Left lung (tissue), 4 donors: ENCODE measurements at regions not wholly inside any gene's neighbourhood (a gene's known extent, or its start where the extent isn't known, plus 50 kb on each side); places are given as distances from the start of the nearest gene placed in this dataset.

Experiments
- ATAC-seq: fragments of 200-7000 bp; cut with Tn5 transposase; one replicate; pipeline ENCODE4 v1.9.1; 2020; ENCODE audit warnings: moderate library complexity
- DNase-seq, 4 donors: peaks; one replicate each; pipeline ENCODE4 v3.0.0-alpha.2; 2013 to 2020
- H3K27ac ChIP-seq, 2 donors: fragments of 200-600 bp; sonication (generic) in 1 of 2; one replicate each; pipeline versions ENCODE4 v1.5.0 to v1.8.0; 2020 to 2021
- H3K27me3 ChIP-seq, 2 donors: fragments of 200-600 bp; sonication (generic) in 1 of 2; one replicate each; pipeline versions ENCODE4 v1.5.0 to v1.8.0; 2020 to 2021
- H3K36me3 ChIP-seq, 2 donors: fragments of 200-600 bp; sonication (generic) in 1 of 2; one replicate each; pipeline versions ENCODE4 v1.5.0 to v1.8.0; 2020 to 2021
- H3K4me1 ChIP-seq, 2 donors: fragments of 200-600 bp; one replicate each; pipeline ENCODE4 v1.8.0; 2021
- H3K4me3 ChIP-seq, 2 donors: fragments of 200-600 bp; sonication (generic) in 1 of 2; one replicate each; pipeline versions ENCODE4 v1.5.0 to v1.8.0; 2020 to 2021; ENCODE audit warnings: mild to moderate bottlenecking in 1 of 2
- H3K9me3 ChIP-seq, 2 donors: fragments of 200-600 bp; sonication (generic) in 1 of 2; one replicate each; pipeline versions ENCODE4 v1.5.0 to v1.8.0; 2020 to 2021
- CTCF ChIP-seq, 2 donors: fragments of 200-600 bp; sonication (generic) in 1 of 2; IDR thresholded peaks; one replicate each; pipeline versions ENCODE4 v1.5.0 to v1.8.0; 2021; ENCODE audit warnings: antibody characterized with exemption in 2 of 2
- intact Hi-C, 2 donors: fragments of 100-400 bp; cut with DNase I; formaldehyde crosslinking; loops; one replicate each; pipeline versions ENCODE4 v1.11.2 to v1.14.2; 2022
- donor health status: DM: no; HTN: yes; CAD: no.
- donor health status: DM: no; HTN: no; CAD: no.

GRCh38 chr6:43876602-43877001 is 106.6 kb downstream of the VEGFA start:
- intact Hi-C loops = no loop called here
- DNase-seq = no peak
- H3K27ac ChIP-seq = no peak overlapping the region
- no peaks in the 10 kb centered on the region for H3K9me3 ChIP-seq
- no peaks in the 10 kb centered on the region for H3K36me3 ChIP-seq
- no peak overlapping the region for H3K4me3 ChIP-seq
- H3K27me3 ChIP-seq = no peaks in the 10 kb centered on the region
- TF ChIP-seq CTCF (IDR thresholded peaks at IDR 0.05) = no peak
- no peak for ATAC-seq
- peaks cover 0 to under 1% of the 10 kb centered on the region in 2 donors for H3K4me1 ChIP-seq

- H3K4me3 ChIP-seq = no peak overlapping the region
- ATAC-seq (no peak), DNase-seq (peak in 1 of 4 donors; percentile 46)
- intact Hi-C loops = no loop called here
- no peak for TF ChIP-seq CTCF (IDR thresholded peaks at IDR 0.05)
- H3K4me1 ChIP-seq = peaks cover 5 to 6% of the 10 kb centered on the region in 2 donors
- H3K36me3 ChIP-seq = no peaks in the 10 kb centered on the region
- no peak overlapping the region for H3K27ac ChIP-seq
- no peaks in the 10 kb centered on the region for H3K27me3 ChIP-seq
- H3K9me3 ChIP-seq = no peaks in the 10 kb centered on the region
Measured at GRCh38 chr6:43875849-43876572, 106.0 kb downstream of the VEGFA start.

GRCh38 chr6:43874814-43875590 is 105.0 kb downstream of the VEGFA start:
- no peak for ATAC-seq
- intact Hi-C loops = no loop called here
- peak in 1 of 4 donors; percentile 39 for DNase-seq
- H3K4me3 ChIP-seq = no peak overlapping the region
- no peak for TF ChIP-seq CTCF (IDR thresholded peaks at IDR 0.05)
- no peak overlapping the region for H3K27ac ChIP-seq
- peaks cover 5 to 6% of the 10 kb centered on the region in 2 donors for H3K4me1 ChIP-seq
- H3K9me3 ChIP-seq = no peaks in the 10 kb centered on the region
- H3K36me3 ChIP-seq = no peaks in the 10 kb centered on the region
- H3K27me3 ChIP-seq = no peaks in the 10 kb centered on the region

- TF ChIP-seq CTCF (IDR thresholded peaks at IDR 0.05) = no peak
- DNase-seq (peak in 2 of 4 donors; percentile 27 to 76), ATAC-seq (peak; percentile 16)
- H3K4me3 ChIP-seq = no peak overlapping the region
- no peaks in the 10 kb centered on the region for H3K27me3 ChIP-seq
- no peak overlapping the region for H3K27ac ChIP-seq
- H3K36me3 ChIP-seq = no peaks in the 10 kb centered on the region
- H3K4me1 ChIP-seq = peaks cover 5 to 6% of the 10 kb centered on the region in 2 donors
- no peaks in the 10 kb centered on the region for H3K9me3 ChIP-seq
- intact Hi-C loops = no loop called here
Measured at GRCh38 chr6:43873806-43874714, 104.0 kb downstream of the VEGFA start.
